ENCODE measurements at regions not wholly inside any gene's neighbourhood (a gene's known extent, or its start where the extent isn't known, plus 50 kb on each side); places are given as distances from the start of the nearest gene placed in this dataset.
A peak's percentile ranks its signal among the peaks of the same experiment; 100 is the strongest.

DNA sequence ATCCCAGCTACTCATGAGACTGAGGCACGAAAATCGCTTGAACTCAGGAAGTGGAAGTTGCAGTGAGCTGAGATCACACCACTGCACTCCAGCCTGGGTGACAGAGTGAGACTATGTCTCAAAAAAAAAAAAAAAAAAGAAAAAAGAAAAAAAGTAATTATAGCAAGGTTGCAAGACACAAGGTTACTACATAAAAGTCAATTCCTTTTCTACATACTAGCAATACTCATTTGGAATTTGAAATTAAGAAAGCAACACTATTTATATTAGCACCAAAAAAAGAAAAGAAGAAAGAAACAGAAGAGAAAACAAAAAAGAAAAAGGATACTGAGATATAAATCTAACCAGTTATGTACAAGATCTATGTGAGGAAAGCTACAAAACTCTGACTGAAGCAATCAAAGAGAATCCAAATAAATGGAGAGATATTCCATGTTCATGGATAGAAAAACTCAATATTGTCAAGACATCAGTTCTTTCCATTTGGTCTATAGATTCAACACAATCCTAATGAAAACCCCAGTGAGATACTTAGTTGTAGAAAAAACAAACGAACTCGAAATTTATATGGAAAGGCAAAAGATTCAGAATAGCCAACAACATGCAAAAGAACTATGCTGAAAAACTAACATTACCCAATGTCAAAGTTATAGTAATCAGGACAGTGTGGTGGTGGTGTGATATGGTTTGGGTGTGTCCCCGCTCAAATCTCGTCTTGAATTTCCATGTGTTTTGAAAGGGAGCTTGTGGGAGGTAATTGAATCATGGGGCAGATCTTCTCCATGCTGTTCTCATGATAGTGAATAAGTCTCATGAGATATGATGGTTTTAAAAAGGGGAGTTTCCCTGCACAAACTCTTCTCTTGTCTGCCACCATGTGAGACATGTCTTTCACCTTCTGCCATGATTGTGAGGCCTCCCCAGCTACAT, 73.3 kb downstream of the GPX5 start:
- Mint-ChIP-seq H3K9me3 (ENCODE audit: unreplicated experiment) (peaks cover 9% of the 10 kb centered on the region), H3K27me3 (ENCODE audit: unreplicated experiment) (no peaks in the 10 kb centered on the region), H3K36me3 (ENCODE audit: unreplicated experiment) (peaks cover 3% of the 10 kb centered on the region), H3K4me3 (ENCODE audit: unreplicated experiment) (no peak overlapping the region), H3K4me1 (ENCODE audit: low read depth, unreplicated experiment) (peaks cover 12% of the 10 kb centered on the region), H3K27ac (ENCODE audit: unreplicated experiment) (peak overlapping the region; percentile 13)
- TF ChIP-seq, protein P1, sequence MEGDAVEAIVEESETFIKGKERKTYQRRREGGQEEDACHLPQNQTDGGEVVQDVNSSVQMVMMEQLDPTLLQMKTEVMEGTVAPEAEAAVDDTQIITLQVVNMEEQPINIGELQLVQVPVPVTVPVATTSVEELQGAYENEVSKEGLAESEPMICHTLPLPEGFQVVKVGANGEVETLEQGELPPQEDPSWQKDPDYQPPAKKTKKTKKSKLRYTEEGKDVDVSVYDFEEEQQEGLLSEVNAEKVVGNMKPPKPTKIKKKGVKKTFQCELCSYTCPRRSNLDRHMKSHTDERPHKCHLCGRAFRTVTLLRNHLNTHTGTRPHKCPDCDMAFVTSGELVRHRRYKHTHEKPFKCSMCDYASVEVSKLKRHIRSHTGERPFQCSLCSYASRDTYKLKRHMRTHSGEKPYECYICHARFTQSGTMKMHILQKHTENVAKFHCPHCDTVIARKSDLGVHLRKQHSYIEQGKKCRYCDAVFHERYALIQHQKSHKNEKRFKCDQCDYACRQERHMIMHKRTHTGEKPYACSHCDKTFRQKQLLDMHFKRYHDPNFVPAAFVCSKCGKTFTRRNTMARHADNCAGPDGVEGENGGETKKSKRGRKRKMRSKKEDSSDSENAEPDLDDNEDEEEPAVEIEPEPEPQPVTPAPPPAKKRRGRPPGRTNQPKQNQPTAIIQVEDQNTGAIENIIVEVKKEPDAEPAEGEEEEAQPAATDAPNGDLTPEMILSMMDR (IDR thresholded peaks at IDR 0.05; ENCODE audit: partially characterized antibody, unreplicated experiment) = no peak
- no peak for DNase-seq

DNA sequence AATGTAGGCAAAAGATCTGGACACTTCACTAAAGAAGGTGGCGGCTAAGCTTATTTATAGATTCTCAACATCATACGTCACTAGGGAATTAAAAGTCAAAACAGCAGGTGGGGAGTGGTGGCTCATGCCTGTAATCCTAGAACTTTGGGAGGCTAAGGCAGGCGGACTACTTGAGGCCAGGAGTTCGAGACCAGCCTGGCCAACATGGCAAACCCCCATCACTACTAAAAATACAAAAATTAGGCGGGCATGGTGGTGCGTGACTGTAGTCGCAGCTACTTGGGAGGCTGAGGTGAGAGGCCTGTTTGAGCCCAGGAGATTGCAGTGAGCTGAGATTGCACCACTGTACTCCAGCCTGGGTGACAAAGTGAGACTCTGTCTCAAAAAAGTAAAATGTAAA, 74.6 kb downstream of the GPX5 start:
- Mint-ChIP-seq H3K36me3 (ENCODE audit: unreplicated experiment) (peaks cover 3% of the 10 kb centered on the region), H3K4me3 (ENCODE audit: unreplicated experiment) (no peak overlapping the region), H3K9me3 (ENCODE audit: unreplicated experiment) (peaks cover 9% of the 10 kb centered on the region), H3K27ac (ENCODE audit: unreplicated experiment) (no peak overlapping the region), H3K4me1 (ENCODE audit: low read depth, unreplicated experiment) (peaks cover 14% of the 10 kb centered on the region), H3K27me3 (ENCODE audit: unreplicated experiment) (no peaks in the 10 kb centered on the region)
- TF ChIP-seq, protein P1 (IDR thresholded peaks at IDR 0.05; ENCODE audit: partially characterized antibody, unreplicated experiment) = no peak
- no peak for DNase-seq

DNA sequence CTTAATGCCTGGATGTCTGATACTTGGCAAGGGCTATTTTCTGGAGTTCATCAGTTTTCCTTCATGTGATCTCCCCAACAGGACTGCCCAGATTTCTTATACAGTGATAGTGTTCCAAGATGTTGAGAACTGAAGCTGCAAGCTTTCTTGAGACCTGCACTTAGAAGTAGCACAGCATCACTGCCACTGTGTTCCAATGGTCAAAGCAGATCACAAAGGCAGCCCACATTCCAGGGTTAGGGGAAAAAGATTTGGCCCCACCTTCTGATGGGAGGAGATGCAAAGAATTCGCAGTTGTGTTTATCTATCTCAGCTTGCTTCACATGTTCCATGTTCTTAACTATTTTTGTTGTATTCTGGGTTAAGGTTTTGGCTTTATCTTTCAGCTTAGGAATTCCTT, 78.2 kb downstream of the GPX5 start:
- TF ChIP-seq, protein P1 (IDR thresholded peaks at IDR 0.05; ENCODE audit: partially characterized antibody, unreplicated experiment) = no peak
- Mint-ChIP-seq H3K9me3 (ENCODE audit: unreplicated experiment) (peaks cover 18% of the 10 kb centered on the region), H3K36me3 (ENCODE audit: unreplicated experiment) (peaks cover 3% of the 10 kb centered on the region), H3K27ac (ENCODE audit: unreplicated experiment) (no peak overlapping the region), H3K4me1 (ENCODE audit: low read depth, unreplicated experiment) (peaks cover 25% of the 10 kb centered on the region), H3K27me3 (ENCODE audit: unreplicated experiment) (peaks cover 11% of the 10 kb centered on the region), H3K4me3 (ENCODE audit: unreplicated experiment) (no peak overlapping the region)
- no peak for DNase-seq

DNA sequence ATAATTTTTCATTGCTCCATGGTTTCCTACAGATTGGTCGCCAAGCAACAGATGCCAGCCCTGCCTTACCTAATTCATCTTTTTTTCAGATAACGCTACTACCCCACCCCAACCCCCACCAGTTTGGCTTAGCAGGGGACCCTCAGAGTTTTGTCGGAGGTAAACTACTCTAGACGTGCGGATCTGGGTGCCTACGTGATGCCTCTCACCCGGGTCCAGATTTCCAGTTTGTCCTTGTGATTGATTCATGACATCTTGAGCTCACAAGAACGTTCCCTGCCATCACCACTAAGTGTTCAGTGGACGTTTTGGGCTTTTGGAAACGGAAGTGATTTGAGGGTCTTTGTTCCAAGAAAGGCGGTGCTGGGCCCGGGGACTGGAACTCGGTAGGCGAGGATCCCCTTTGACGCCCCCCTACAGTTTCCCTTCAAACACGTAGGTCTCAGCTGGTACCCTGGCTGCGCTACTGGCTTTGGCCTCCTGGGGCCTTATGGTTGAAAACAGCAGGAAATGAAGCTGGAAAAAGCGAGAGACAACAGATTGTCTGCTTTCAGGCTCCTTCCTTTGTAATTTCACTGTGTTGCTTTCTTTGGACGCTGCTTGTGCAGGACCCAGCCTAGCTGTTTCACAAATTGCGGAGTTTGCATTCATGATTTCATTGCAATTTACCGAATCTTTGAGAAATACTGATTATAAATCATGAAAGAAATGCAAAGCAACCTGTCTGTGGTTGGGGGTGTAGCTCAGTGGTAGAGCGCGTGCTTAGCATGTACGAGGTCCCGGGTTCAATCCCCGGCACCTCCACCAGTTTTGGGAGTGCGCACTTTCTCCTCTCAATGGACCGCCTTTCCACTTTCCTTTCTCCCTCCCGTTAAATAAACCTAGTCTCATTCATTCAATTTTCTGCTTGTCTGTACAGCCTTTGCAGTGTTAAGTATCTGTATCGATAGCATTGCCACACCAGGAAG, 81.0 kb downstream of the GPX5 start:
- Mint-ChIP-seq H3K4me3 (ENCODE audit: unreplicated experiment) (peak overlapping the region; percentile 81), H3K36me3 (ENCODE audit: unreplicated experiment) (no peaks in the 10 kb centered on the region), H3K27ac (ENCODE audit: unreplicated experiment) (peak overlapping the region; percentile 95), H3K27me3 (ENCODE audit: unreplicated experiment) (peaks cover 11% of the 10 kb centered on the region), H3K9me3 (ENCODE audit: unreplicated experiment) (peaks cover 12% of the 10 kb centered on the region), H3K4me1 (ENCODE audit: low read depth, unreplicated experiment) (peaks cover 23% of the 10 kb centered on the region)
- TF ChIP-seq, protein P1 (IDR thresholded peaks at IDR 0.05; ENCODE audit: partially characterized antibody, unreplicated experiment) = peak; percentile 52
- DNase-seq = peak; percentile 84

Measured in glutamatergic neuron (in vitro differentiated cells).